Coronary artery (tissue), 2 donors: ENCODE measurements at regions not wholly inside any gene's neighbourhood (a gene's known extent, or its start where the extent isn't known, plus 50 kb on each side); places are given as distances from the start of the nearest gene placed in this dataset.

Experiments
- DNase-seq: peaks from one replicate; pipeline ENCODE4 v3.0.0-alpha.2; 2017; ENCODE audit warnings: low spot score
- H3K27ac ChIP-seq, 2 donors: fragments of 200-600 bp; sonication (generic); one replicate each; pipeline ENCODE4 v1.5.1; 2016 to 2019
- H3K4me3 ChIP-seq: fragments of 200-600 bp; sonication (generic); 2 replicates; pipeline ENCODE4 v1.5.1; 2016; ENCODE audit warnings: mild to moderate bottlenecking, moderate library complexity
- TF ChIP-seq, protein P1 (sequence below): fragments of 200-600 bp; sonication (generic); IDR thresholded peaks from one replicate; pipeline ENCODE4 v1.5.1; 2019; ENCODE audit warnings: antibody characterized with exemption

DNA sequence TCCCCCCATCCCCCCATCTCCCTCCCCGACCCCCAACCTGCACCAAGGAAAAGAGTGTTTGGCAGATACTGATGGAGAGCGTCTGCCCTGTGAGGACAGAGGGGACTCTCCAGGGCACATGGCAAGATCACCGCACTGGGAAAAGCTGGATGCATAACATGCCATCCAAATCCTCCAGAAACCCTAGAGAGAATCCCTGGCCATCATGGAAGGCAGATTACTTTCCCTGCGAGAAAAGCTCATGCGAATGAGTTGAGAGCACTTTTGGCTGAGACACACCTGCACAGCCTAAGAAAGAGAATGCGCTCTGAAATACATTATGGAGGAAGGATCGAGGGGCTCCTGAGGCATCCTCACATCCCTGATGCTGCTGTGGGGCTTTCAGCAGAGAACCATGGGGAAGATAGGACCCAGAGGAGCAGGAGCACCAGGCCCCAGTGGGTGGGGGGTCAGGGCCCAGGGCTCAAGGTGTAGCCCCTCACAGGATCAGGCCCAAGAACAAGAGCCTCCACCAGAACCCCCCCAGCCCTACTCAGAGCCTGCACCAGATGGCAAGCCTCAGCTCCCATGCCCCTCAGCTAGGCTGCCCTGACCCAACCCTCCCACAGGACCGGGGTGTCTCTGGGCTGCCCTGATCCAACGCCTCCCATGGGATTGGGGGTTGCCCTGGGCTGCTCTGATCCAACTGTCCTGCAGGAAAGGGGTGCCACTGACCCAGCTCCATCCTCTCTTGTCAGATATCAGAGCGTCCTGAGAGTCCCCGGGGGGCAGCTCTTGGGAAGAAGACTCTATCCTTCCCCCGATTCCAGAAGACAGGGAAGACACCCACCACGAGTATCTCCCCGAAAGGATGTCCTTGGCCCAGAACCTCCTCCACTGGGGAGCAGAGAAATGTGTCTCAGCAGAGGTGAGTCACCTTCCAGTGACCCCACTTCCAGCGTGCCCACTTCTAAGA lies 153.4 kb downstream of the NDUFA10 start:
- no peak overlapping the region for H3K27ac ChIP-seq
- no peak overlapping the region for H3K4me3 ChIP-seq
- peak; percentile 63 for DNase-seq
- TF ChIP-seq, protein P1, sequence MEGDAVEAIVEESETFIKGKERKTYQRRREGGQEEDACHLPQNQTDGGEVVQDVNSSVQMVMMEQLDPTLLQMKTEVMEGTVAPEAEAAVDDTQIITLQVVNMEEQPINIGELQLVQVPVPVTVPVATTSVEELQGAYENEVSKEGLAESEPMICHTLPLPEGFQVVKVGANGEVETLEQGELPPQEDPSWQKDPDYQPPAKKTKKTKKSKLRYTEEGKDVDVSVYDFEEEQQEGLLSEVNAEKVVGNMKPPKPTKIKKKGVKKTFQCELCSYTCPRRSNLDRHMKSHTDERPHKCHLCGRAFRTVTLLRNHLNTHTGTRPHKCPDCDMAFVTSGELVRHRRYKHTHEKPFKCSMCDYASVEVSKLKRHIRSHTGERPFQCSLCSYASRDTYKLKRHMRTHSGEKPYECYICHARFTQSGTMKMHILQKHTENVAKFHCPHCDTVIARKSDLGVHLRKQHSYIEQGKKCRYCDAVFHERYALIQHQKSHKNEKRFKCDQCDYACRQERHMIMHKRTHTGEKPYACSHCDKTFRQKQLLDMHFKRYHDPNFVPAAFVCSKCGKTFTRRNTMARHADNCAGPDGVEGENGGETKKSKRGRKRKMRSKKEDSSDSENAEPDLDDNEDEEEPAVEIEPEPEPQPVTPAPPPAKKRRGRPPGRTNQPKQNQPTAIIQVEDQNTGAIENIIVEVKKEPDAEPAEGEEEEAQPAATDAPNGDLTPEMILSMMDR, result no peak

DNA sequence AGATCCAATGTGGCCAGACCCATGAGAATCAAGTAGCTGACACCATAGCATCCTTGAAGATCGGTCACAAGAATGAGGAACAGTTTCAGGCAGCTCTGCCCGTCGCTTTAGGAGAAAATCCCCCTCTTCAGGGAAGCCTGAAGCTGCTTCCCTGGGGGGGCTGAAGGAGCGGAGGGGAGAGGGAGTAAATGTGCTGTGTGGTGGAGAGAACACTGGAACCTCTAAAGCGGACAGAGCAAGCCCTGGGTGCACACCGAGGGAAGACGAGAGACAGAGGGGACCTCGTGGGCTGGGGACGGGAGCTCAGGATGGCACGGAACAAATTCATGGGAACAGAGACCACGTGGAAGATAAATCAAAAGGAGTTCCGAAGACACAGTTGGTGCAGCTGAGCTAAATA lies 154.3 kb downstream of the NDUFA10 start:
- Histone ChIP-seq H3K4me3 (no peak overlapping the region), H3K27ac (no peak overlapping the region)
- peak; percentile 64 for DNase-seq
- TF ChIP-seq, protein P1, result no peak

DNA sequence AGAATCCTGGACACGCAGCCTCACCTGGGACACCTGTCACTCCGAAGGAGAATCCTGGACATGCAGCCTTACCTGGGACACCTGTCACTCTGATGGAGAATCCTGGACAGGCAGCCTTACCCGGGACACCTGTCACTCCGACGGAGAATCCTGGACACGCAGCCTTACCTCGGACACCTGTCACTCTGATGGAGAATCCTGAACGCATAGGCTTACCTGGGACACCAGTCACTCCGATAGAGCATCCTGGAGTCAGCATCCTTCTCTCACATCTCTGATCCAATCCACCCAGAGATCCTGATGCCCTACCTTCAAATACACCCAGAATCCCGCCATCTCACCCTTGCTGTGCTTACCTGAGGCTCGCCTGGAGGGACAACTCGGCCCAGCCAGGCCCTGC lies 154.9 kb downstream of the NDUFA10 start:
- TF ChIP-seq, protein P1, result no peak
- peak; percentile 22 for DNase-seq
- H3K27ac ChIP-seq, result no peak overlapping the region
- H3K4me3 ChIP-seq, result no peak overlapping the region

DNA sequence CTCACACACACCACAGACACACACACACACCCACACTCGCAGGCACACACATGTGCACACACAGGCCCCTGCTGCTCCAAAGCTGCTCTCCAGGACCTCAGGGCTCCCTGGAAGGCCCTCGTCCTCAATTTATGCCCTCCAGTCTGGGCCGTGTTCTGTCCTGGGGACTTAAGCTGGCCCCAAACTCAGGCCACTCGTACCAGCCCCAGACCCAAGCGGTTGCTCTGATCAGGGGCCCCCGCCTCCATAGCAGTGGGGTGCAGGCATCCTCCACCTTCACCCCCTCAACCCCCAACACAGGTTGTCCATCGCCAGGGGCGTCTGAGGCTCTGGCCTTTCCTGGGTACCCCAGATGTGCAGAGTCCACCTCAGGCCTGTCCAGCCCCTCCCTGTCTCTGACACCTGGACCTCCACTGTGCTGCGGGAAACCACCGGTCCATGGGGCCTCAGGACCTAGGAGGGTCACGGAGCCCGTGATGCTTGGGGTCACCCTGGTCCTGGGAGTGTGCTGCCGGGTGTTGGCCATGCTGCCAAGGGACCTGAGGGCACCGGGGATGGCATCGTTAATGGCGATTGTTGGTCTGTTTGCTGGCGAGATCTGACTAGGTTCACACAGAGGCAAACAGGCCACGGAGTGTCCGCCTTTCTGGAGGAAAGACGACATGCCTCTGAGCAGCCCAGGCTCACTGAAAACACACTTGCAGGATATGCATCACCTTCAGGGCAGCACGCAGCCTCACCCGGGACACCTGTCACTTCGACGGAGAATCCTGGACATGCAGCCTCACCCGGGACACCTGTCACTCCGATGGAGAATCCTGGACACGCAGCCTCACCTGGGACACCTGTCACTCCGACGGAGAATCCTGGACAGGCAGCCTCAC lies 155.6 kb downstream of the NDUFA10 start:
- H3K27ac ChIP-seq, result no peak overlapping the region
- TF ChIP-seq, protein P1, result no peak
- DNase-seq, result peak; percentile 45
- H3K4me3 ChIP-seq, result no peak overlapping the region

DNA sequence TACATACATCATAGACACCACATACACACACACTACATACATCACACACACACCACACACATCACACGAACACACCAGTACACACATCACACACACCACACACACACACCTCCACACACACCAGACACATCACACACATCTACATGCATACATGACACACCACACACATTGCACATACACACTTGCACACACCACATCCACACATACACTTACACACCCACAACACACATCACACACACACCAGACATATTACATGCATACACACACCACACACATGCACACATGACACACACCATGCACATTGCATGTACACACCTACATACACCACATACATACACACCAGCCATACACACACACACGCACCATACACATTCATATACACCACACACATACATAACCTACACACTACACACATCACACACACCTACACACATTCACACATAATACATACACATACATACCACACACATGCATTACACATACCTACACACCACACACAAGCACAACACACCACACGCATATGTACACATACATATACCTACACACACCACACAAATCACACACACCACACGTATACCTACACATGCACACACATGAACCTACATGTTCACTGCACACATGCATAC lies 156.5 kb downstream of the NDUFA10 start:
- no peak for DNase-seq
- no peak overlapping the region for H3K27ac ChIP-seq
- H3K4me3 ChIP-seq, result no peak overlapping the region
- TF ChIP-seq, protein P1, result no peak

DNA sequence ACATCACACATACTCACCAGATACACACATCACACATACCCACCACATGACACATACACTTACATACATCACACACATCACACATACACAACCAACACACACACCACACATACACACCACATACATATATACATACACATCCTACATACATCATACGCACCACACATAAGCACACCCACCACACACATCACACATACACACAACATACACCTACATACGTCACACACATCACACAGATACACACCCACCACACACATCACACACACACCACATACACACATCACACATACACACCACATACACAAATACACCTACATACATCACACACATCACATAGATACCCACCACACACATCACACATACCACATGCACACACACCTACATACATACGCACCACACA lies 158.4 kb downstream of the NDUFA10 start:
- no peak for DNase-seq
- TF ChIP-seq, protein P1, result no peak
- Histone ChIP-seq H3K4me3 (no peak overlapping the region), H3K27ac (no peak overlapping the region)
